SH-SY5Y (cell line): ENCODE measurements at regions not wholly inside any gene's neighbourhood (a gene's known extent, or its start where the extent isn't known, plus 50 kb on each side); places are given as distances from the start of the nearest gene placed in this dataset.

Experiments used
- GATA2 ChIP-seq: IDR thresholded peaks from 2 replicates; pipeline ENCODE4 v1.6.1; 2011; ENCODE audit warnings: mild to moderate bottlenecking, low read depth, low read length
- GATA3 ChIP-seq: IDR thresholded peaks from 2 replicates; pipeline ENCODE4 v1.6.1; 2011; ENCODE audit warnings: low read depth, mild to moderate bottlenecking, low read length, moderate library complexity

GRCh38 chrX:97806238-97806637 lies 922.5 kb downstream of the RPA4 start:
- no peak for TF ChIP-seq GATA3
- TF ChIP-seq GATA2 = no peak
